ENCODE measurements at regions not wholly inside any gene's neighbourhood (a gene's known extent, or its start where the extent isn't known, plus 50 kb on each side); places are given as distances from the start of the nearest gene placed in this dataset.

- no peak for TF ChIP-seq CTCF (IDR thresholded peaks at IDR 0.05; ENCODE audit: insufficient read depth, low read depth, low read length, missing control alignments)
- no peak for DNase-seq (ENCODE audit: low read depth)
- no peak overlapping the region for H3K4me3 ChIP-seq (ENCODE audit: low read length)
These were observed 60.9 kb upstream of the PSMA6 start for GRCh38 chr14:35231207-35231760.

GRCh38 chr14:35234012-35234805 is 58.0 kb upstream of the PSMA6 start:
- no peak for TF ChIP-seq CTCF (IDR thresholded peaks at IDR 0.05; ENCODE audit: insufficient read depth, low read depth, low read length, missing control alignments)
- no peak overlapping the region for H3K4me3 ChIP-seq (ENCODE audit: low read length)
- DNase-seq (ENCODE audit: low read depth), result peak; percentile 81

- no peak for DNase-seq (ENCODE audit: low read depth)
- H3K4me3 ChIP-seq (ENCODE audit: low read length), result no peak overlapping the region
- no peak for TF ChIP-seq CTCF (IDR thresholded peaks at IDR 0.05; ENCODE audit: insufficient read depth, low read depth, low read length, missing control alignments)
These were observed 56.3 kb upstream of the PSMA6 start for GRCh38 chr14:35235840-35236239.

- H3K4me3 ChIP-seq (ENCODE audit: low read length), result no peak overlapping the region
- DNase-seq (ENCODE audit: low read depth), result no peak
- no peak for TF ChIP-seq CTCF (IDR thresholded peaks at IDR 0.05; ENCODE audit: insufficient read depth, low read depth, low read length, missing control alignments)
These were observed 55.4 kb upstream of the PSMA6 start for GRCh38 chr14:35236806-35237205.

- TF ChIP-seq CTCF (IDR thresholded peaks at IDR 0.05; ENCODE audit: insufficient read depth, low read depth, low read length, missing control alignments), result no peak
- no peak overlapping the region for H3K4me3 ChIP-seq (ENCODE audit: low read length)
- DNase-seq (ENCODE audit: low read depth), result no peak
These were observed 52.0 kb upstream of the PSMA6 start for GRCh38 chr14:35240231-35240630.

Data from epithelial cell of esophagus (primary cell).